DMS79 treated with DMSO at 0.1 percent for 48 hours (cell line): ENCODE measurements at regions not wholly inside any gene's neighbourhood (a gene's known extent, or its start where the extent isn't known, plus 50 kb on each side); places are given as distances from the start of the nearest gene placed in this dataset.

ENCODE experiments used
- DNase-seq: peaks from one replicate; lab custom pipeline; 2025; lab: John Stamatoyannopoulos, UW

DNA sequence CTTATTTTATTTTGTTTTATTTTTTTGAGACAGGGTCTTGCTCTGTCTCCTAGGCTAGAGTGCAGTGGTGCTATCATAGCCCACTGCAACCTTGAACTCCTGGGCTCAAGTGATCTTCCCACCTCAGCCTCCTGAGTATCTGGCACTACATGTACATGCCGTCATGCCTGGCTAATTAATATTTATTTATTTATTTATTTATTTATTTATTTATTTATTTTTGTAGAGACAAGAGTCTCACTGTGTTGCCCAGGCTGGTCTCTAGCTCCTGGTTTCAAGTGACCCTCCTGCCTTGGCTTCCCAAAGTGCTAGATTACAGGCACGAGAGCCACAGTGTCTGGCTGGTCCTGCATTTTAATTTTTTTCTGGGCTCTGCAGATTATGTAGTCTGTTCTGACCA is 84.9 kb upstream of the BCOR start:
- no peak for DNase-seq

GRCh38 chrX:40182095-40182494 is 84.3 kb upstream of the BCOR start:
- no peak for DNase-seq

- no peak for DNase-seq
Measured at GRCh38 chrX:40179283-40179682, 81.5 kb upstream of the BCOR start.

DNA sequence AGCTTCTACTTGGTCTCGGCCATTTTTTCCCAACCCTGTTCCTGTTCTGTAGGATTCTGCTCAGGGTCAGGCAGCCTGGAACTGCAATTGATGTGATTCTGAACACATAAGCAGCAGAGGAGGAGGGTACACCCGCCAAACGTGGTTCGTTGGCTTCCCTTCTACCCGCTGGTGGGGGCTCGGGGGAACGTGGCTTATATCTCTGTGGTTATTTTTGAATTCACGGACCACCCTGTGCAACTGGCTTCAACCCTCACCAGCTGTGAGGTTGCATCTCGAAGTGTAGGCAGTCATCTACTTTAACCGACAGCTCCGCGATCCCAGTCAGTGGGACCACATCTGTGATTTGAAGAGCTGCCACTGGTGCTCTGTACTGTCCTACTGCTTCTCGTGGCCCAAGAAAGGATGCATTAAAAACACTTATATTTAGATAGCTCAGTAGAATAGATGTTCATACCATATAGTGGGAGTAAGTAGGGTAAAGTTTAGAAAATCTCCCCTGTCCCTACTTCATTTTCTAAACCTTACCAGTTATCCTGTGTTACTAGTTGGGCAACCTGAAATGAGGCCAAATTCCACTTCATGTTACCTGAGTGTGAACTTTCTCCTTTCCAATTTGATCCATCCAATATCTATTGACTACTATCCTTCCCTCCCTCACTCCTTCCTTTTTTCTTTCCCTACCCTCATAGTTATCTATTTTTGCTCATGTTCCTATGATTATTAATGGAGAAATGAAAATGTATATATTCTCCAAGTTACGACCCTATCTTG is 80.4 kb upstream of the BCOR start:
- no peak for DNase-seq

- DNase-seq: no peak
Measured at GRCh38 chrX:40177489-40177888, 79.7 kb upstream of the BCOR start.

DNA sequence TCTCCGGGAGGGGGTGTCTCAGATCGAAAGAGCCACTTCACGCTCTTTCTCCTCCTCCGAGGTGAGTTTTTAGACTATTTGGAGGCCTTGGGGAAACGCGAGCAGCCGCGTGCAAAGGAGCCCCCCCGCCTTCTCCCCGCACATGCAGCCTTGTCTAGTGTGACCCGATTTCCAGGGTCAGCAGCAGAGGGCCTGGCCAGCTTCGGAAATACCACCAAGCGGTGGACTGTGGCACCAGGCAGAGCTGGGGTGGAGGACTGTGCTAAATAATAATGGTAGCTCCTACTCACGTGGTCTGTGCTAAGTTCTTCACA is 79.3 kb upstream of the BCOR start:
- no peak for DNase-seq

DNA sequence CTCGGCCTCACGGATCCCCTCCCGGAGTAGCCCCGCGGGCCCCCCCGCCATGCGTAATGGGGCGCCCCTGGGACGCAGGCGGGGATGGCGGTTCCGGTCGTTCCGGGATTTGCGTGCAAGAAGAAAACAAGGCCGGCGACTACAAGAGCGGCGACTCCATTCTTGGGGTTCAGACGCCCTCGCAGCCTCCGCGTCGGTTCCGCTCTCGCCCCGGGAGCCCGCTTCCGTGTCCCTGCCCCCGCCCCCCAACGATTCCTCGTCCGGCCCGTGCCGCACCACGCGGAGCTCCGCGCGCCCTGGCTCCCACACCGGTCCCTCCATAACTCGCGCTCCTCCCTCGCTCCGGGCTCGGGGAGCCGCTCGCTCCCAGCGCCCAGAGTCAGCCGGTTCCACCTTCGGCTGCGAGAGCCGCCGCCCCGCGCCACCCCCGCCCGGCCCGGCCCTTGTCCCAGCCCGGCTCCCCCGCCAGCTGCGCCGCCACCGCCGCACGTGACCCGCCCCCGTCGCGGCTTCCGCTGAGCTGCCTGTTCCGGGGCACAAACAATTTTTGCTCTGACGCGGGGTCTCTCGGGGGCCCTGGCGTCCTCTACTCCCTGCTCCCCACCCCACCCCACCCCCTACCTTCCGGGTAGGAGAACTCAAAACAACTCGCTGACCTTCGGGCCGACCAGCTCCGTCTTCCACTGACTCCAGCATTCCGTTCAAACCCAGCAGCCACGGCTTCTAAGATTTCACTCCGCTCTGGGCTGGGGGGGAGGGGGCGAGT is 78.8 kb upstream of the BCOR start:
- DNase-seq: no peak

DNA sequence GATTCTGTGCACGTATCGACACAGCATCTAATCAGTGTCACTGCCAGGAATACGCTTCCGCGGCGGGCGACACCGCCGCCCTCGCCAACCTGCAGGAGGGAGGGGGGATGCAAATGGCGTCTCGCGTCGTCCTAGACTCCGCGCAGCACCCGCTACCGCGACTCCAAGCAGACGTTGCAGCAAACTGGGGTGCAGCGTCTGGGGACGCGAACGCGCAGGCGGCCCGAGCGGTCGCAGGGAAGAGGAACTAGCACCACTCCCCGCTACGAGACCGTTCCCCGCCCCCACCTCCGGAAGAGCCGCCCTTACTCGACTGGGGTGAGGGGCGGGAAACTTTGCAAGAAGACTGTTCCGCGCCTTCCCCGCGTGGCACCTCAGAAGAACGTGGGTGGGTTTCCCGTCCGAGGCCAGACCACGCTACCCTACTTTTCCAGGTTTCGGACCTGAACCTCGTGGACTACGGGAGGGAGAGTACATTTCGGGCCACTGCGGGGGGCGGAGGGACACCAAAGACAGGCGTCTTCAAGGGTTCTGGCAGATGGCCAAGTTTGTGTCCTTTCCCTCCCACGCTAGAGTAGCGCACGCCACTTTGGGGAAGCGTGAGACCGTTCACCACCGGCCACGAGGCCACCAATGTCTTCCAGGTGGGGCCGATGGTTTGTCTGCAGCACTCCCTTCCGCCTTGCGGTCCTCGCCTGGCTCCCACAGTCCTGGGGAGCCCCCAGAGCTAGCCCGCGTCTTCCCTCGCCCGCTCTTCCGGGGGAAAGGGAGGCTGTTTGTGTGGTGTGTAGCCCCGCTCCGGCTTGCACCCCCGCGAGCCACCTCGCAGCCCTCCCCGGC is 78.0 kb upstream of the BCOR start:
- no peak for DNase-seq

DNA sequence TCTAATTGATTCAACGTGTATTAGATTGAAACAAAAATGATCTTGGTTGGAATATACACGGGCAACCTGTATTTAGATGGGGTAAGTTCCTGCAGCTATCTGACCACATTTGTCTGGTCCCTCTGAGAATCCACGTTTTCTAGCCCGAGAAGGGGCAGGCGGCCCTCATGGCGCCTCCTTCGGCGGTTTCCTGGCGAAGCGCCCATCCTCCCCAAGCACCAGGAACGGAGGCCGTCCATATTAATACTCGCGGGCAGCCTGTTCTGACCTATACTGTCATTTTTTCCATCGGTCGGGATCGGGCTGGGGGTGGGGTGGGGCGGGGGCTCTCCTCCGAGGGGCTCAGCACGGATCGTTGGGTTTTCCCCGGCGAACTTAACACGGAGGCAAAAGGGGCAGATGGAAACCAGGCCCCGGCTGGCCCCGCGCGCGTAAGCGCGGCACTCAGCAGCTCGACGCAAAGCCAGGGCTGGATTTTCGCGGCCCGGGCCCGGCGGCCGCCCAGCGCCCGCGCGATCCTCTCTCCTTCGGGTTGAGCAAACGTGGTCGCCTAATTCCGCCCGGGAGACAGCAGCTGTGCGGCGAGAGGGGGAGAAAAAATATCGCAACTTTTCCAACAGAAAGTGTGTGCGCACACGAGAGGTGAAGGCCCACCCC is 77.2 kb upstream of the BCOR start:
- no peak for DNase-seq

DNA sequence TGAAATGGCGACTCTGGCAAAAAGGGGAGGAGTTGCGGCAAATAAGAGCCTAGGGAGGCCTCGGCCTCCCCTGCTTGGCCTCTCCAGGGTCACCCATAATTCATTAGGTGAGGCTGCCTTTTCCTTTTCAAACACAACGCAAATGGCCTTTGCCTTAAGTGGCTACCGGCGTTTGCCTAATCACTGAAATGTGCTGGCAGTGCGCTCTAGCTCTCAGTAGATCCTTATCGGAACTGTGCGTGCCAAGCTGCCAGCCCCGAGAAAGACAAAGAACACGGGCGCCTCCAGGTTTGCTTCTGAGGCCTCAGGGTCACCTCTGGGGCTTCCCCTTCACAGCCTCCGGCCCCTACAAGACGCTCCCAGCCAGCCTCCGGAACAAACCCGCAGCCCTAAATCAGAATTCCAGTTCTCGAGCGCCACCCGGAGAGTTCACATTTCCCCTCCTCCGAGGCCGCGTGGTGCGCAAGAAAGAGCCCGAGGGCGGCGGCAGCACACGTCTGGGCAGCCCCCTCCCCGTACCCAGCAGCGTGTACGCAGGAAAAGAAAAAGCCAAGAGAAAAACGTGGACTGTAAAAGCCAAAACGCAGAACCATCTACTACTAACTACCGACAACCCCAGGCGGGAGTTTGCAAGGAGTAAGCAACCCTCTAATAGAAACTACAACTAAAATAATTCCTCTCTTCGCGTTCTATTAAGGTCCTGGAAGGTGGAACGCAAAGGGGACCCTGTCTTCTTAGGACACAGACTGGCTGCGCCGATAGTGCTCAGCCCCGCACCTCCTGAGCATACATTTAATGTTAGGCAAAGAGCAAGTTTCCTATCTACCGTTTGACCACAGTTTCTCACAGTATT is 76.5 kb upstream of the BCOR start:
- DNase-seq: no peak

DNA sequence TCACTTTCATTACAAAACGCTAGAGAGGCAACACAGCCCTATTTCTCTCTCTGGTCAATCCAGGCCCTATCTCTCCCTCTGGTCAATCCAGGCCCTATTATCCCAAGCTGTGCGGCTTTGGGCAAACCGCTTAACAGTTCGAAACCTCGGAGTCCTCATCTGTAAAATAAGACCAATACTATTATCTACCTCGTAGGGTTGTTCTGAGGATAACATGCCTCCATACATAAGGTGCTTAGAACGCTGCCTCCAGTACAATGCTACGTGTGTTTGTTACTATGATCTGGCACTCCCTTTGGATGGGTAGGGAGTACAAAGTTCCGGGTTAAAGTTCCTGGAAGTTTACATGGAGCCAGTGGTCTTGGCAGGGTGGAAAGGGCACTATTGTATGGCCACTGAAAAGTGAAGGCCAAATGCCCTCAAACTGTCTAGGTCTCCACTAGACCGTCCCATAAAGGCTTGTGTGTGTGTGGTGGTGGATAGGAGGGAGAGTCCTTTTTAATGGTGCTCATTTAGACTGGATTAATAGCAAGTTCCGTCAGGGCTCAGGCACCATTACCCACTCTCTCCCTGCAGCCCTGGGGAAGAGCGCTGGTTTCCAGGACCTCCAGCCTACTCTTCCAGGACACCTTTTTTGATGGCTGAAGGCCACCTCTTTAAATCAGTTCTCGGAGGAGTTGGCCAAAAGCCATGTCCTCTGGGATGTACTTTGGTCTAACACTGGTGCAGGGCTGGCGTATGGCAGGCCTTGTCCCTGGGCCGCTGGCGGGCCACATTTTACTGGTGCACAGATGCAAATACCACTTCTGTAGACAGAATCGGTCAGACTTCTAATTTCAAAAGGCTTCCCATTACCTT is 75.6 kb upstream of the BCOR start:
- no peak for DNase-seq

- DNase-seq: no peak
Measured at GRCh38 chrX:40172401-40173142, 74.8 kb upstream of the BCOR start.

- DNase-seq: no peak
Measured at GRCh38 chrX:40171513-40172400, 74.0 kb upstream of the BCOR start.

GRCh38 chrX:40170830-40171512 is 73.2 kb upstream of the BCOR start:
- DNase-seq: no peak

DNA sequence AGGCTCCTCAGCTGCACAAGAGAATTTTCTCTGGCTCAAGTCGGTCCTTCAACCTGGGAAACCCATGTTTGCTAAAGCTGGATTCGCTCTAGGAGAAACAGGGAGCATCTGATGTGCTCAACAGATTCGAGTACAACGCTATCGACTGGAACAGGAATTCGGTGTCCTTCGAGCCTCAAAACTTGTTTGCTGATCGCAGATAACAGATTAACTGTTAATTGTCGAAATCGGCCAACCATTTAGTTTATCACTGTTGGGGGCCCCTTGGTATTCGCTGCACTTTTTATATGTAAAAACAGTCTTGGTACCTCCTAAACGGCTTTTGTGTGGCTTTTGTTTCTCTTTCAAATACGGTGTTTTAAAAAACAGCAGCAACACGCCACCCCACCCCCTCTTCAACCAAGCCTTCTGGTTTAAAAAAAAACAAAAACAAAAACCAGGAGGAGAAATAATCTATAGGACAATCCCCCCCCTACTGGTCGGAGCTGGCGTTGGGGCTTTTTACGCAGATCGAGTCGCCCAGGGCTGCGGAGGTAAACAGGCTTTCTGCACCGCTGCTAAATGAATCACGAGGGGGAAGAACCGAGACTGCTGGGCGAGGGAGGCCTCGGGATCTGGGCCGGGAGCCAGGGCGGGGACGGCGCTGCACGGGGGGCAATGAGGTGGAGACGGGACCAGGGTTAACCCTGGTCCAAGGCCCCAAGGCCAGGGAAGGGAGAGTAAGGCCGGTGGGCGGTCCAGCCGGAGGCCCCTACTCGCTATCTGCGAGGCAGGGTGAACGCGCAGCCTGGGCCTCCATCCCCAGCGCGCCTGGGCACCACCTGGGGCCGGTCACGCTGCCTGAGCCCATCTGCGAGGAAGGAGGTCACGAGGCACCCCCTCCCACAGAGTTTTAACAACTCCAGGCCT is 71.7 kb upstream of the BCOR start:
- DNase-seq: no peak

- no peak for DNase-seq
Measured at GRCh38 chrX:40168480-40169011, 70.8 kb upstream of the BCOR start.
